NCI-H1417 treated with DMSO at 0.1 percent for 48 hours (cell line): ENCODE measurements at regions not wholly inside any gene's neighbourhood (a gene's known extent, or its start where the extent isn't known, plus 50 kb on each side); places are given as distances from the start of the nearest gene placed in this dataset.

Source experiments
- DNase-seq: peaks from one replicate; lab custom pipeline; 2025; lab: John Stamatoyannopoulos, UW

DNA sequence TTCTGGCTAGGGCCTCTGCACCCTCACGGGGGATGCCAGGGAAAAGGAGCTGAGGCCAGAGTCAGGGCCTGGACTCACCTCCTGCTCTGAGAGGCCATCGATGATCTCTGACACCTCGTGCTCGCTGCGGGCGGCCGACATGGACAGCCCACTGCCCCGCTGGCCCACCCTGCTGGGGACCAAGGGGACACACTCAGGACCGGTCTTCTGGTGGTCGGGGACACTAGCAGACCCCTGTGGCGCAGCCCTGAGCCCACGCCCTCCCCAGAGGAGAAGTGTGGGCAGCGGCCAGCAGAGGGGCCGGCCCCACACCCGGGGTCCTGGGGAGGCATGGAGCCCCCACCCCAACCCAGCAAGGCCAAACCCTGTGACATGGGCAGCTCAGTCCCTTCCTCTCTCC lies 134.6 kb downstream of the RFLNA start:
- no peak for DNase-seq

DNA sequence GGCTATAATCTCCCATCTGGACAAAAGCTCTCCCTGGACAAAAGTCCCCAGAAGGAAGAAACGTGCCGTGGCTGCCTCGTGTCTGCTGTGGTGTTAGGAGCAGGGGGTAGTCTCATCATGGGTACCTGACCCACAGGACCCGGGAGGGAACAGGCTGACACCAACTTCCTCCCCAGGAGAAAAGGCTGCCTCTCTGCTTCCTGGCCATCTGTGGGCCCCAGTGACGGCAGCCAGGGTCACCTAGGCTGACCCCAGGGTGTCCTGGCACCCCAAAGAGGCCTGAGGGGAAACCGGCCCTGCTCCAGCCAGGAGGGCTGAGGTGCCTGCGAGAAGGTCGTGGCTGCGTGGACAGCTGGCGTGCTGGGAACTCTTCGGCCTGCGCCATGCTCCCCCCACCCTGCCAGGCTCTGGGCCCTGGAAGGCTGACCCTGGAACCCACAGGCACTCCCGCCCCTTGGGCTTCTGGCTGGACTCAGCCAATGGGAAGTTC lies 133.9 kb downstream of the RFLNA start:
- no peak for DNase-seq

DNA sequence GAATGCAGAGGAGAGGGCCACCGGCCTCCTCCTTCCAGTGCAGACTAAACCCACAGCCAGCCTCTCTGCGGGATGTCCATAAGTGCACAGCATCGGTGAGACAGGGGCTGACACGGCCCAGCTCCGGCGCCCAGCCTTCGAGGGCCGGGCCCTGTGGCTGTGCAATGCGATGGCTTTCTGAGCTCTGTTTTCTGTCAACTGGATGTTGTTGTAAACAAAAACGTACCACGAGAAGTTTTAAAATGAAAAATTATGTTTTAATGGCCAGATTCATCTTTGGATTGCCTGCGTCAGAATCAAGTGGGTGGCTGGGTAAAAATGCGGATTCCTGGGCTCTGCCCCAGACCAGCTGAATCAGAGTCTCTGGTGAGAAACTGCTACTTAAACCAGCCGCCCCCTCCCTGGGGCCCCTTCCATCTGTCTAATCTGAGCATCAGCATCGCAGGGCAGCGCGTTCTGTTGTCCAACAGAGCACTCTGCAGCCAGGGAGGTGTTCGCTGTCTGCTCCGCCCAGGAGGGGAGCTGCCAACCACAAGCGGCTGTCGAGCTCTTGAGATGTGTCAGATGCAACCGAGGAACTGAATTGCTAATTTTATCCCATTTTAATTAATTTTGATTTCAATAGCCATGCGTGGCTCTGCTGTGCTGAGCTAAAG lies 133.4 kb downstream of the RFLNA start:
- no peak for DNase-seq

DNA sequence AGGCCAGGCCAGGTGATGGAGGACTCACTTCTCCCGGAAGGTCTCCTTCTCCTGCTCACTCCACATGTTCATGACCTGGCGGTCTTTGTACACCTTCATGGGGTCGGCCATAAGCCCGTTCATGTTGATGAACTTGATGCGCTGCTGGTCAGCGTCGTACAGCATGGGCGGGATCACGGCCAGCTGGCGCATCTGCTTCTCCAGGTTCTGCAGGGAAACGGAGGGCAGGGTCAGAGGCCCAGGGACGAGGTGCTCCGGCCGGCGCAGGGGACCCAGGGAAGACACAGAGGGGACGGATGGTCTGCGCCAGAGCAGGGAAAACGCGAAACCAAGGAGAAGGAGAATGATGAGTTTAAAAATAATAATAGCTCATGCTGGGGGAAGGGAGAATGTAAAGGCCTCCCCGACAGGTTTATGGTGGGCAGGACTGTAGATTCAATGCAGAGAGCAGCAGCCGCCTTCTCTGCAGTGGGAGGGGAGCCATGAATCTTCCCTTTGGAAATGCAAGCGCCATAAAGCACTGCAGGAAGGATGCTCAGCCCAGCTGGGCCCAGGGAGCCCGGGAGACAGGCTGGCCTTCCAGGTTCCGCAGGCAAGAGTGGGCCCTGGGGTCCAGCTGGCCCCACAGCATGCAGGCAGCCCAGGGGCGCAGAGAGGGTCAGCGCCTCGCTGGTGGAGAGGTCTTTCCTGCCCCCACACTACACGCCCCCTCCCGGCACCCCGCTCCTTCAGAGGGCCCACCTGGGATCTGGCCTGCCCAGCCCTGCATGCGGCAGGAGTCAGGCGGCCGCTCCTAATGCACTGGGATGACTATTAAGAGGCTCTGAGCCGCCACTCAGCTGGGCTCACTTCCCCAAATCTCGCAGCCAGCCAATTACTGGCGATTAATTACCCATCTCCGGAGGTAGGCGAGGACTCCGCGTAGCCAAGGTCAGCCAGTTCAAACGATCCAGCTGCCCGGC lies 132.0 kb downstream of the RFLNA start:
- no peak for DNase-seq

DNA sequence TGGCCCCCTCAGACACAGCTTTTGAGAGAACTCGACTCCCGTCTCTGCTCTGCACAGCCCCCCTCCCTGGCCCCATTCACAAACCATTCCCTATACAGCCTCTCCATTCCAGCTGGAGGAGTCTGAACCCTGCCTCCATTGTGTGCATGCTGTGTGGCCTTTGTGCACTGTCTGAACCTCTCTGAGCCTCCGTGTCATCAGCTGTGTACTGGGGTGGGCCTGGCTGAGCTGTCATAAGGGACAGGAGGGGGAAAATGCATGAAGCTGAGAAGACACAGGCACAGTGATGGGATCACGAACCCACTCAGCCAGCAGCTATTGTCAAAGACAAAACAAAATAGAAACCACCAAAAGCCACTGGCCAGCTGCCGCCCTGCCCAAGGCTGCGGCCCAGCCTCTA lies 130.8 kb downstream of the RFLNA start:
- DNase-seq, result no peak

DNA sequence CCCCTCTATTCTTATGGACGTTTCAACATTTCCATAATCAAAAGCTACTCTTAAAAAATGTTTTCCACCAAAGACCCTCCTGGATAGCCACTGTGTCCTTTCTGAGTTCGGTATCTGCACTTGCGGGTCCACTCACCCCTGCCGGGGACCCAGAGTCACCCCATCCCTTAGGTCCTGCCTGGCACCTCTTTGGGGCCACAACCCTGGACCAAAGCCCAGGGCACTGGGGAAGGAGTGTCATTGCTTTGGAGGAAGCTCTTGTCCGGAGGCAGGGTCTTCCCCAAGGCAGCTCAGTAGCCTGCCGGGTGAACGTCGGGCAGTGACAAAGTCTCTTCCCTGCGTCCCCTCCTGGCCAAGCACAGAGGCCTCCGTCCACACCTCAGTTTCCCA lies 129.6 kb downstream of the RFLNA start:
- no peak for DNase-seq

DNA sequence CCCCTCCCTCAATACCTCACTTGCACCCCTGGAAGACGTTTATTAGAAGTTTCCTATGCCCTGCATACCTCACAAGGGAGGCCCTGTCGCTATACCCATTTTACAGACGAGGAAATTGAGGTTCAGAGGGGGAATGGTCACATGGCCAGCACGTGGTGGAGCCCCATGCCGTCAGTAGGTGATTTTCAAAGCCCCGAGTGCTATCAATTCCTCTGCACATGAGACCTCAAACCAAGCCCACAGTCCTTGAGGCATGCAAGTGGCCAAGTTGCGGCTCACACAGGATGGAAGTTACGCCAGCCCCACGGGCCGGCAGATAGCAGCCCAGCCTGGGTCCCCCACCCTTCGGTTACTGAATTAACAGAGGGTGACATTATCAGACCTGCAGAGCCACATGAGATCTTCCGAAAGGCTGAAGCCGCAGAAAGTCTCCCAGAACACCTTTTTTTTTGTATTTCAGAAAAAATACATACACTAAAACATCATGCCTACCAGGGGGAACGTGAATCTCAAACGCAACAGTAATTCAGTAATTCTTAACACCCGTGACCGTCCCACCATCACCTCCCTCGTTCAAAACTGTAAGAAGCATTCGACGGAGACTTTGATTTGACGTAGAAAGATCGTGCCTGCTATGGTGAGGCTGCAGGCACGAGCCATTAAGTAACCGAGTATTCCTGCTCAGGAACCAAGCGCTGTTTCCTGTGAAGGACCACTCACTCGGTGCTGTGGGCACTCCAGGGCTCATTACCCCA lies 129.0 kb downstream of the RFLNA start:
- no peak for DNase-seq

DNA sequence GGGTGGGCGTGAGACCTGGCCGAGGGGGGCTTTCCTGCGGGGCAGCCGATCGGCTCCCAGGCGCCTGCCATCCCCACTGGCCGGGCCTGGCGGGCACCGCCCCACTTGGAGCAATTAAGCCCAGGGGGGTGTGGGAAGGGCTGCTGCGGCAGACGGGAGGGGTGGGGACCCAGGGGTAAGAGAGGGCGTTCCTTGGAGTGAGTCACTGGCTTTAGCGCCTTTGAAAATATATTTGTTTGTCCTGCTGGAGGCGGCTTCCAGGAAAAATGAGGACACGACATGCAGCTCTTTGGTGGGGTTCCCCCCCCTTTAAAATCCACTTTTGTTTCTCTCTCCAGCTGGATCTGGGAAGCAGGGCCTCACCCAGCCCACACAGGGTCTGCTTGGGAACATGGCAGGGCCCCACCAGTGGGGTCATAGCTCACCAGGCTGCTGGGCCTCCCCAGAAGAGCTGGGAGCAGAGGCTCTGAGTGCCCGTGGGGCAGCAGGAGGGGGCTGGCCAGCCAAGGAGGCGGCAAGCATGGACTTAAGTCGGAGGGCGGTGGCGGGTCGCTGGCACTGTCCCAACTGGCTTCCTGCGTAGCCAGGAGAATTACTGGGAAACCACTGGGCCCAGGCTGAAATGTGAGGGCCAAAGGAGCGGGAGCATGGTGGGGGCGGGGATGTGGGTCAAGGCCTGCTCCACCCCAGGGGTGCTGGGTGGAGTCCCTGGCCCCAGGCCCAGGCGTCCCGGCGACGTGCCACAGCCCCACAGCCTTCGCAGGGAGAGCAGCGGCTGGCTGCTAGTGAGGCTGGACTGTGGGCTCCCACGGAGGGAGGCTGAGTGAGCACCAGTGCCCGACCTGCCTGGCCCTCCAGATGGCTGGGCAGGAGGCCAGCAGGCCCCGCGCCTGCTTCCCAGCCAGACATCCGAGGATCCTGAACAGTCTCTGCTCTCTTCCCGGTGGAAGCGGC lies 128.0 kb downstream of the RFLNA start:
- DNase-seq, result no peak

DNA sequence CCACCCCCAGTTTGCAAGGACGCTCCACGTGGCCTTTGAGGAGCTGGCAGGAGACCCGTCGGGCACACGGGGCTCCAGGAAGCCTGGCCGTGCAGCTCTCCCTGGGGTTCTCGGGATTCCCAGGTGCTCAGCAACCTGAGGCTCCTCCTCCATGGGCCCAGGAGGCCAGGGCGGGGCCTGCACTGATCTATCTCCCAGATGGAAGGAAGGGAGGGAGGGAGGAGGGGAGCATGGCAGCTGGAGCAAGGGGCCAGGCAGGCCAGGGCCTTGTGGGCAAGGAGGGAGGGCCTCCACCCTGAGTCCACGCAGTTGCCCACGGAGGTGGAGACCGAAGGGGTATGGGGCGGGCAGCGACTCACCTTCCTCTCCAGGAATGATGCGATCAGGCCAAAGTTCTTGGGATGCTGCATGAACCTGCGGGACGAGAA lies 127.3 kb downstream of the RFLNA start:
- peak; percentile 49 for DNase-seq

DNA sequence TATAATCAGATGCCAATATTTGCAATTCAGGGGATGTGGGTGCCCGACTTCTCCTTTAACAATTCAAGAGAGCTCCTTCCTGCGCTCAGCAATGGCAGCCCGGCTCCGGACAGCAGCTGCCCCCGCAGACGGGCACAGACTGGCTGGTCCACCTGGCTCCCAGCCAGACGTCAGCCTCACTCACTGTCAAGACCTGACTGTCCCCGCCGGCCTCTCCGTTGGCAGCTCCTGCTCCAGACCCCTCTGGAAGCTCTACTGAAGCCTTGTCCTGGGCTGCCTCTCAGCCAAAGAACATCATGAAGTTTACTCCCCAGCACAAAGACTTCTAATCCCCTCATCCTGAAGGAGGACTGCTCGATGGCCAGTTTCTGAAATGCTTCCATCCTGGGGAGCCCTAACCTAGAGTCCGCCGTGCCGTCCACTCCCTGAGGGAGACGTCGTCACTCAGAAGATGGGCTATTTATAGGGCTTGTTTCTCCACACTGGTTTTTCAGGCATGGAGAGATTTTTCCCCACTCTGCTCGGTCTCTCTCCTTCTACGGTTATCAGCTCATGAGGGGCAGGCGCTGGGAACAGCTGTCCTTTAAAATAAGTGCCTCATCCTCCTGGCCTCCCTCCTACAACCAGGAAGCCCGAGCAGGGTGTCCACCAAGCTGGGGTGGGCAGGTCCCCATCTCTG lies 126.2 kb downstream of the RFLNA start:
- no peak for DNase-seq

DNA sequence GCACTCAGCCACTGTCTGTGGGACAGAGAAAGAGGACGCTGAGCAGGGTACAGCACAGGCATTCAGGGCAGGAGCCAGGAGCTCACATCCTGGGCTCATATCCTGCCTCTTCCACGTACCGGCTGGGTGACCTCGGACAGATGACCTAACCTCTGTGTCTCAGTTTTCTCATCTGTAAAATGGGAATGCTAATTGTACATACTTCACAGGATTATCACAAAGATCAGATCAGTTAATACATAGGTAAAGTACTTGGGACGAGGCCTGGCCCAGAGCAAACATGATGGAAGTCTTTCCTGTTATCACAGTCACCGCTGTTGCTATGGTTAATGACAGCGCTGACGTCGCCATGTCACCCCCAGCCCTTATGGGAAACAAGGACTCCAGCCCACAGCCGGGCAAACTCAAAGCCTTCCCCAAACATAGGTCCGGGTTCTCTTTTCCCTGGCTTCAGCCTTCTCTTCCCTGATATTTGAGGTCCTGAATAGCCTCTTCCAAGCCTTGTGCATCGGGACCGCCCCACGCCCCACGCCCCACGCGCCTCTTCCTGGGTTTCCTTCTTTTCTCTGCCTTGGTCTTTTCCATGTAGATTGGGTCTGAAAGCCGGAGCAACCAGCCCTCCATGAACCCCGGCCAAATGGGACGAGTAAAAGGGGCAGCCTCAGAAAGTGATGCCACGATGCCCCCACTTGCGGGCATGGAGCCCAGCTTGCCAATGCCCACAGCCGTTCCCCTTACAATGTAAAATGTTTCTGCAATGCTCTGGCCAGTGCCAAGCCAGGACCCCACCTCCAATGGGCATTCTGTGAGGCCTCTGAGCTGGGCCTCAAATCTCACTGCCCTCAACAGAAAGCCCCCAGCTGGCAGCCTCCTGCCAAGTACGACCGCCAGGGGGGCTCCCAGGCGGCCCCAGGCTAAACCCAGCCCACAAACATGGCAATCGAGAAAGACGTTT lies 125.4 kb downstream of the RFLNA start:
- no peak for DNase-seq

DNA sequence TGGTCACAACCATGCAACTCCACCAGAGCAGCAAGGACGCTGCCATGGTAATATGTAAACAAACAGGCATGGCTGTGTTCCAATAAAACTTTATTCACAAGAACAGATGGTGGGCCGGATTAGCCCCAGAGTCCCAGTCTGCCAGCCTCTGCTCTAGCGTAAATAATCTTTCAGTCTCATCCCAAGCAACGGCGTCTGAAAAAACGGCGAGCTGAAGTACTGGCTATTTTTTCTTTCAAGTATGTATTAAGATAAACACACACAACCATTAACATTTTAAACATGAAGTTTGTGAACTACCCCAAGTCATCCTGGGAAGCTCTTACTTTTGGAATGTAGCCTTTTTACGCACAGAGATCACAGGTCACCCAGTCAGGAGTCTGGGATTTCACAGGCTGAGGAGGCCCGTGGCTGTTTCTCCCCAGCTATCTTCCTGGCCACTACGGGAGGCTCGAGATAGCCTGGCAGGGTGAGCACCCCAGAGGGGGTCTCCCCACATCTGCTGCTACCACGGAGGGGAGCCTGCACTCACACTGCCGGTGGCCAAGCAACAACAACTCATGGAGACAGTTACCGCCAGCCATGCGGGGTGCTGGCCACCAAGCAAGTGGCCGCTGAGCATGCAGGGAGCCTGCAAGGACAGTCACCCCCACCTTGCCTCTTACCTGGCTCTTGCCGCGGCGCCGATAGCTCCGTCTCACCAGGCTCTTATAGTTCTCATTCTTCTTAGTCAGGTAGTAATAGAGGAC lies 124.6 kb downstream of the RFLNA start:
- DNase-seq, result no peak

DNA sequence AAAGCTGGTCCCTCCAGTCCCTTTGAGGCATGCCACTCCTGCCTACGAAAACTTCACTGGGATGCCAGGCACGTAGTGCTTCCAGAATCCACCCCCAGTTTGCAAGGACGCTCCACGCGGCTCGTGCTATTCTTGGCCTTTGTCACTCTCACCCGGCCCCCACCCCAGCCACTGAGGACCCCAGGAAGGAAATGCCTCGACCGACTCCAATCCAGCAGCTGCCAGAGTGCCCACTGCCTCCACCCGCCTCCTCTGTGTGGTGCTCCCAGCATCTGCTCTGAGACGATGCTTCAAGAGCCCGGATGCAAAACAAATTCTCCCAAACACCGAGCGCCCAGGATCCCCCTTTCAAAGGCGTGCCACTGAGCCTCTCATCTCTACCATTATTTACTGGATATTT lies 123.9 kb downstream of the RFLNA start:
- no peak for DNase-seq

DNA sequence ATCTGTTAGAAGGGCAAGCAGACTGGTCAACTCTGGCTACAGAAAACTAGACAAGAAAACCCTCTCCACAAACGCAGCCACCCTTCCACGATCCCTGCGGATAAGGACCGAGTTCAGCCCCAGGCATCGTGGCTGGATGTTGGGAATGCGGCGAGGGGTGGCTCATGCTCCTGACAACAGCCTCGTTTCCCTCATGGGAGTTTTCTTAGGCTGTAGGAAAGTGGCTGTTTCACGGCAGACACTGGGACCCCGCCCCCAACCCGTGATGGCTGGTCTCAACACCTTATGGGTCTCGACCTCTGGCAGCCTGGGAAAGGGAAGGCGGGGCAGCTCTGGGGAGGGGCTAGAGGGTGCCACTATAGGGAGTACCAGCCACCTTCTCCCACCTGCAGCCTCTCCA lies 123.3 kb downstream of the RFLNA start:
- no peak for DNase-seq

DNA sequence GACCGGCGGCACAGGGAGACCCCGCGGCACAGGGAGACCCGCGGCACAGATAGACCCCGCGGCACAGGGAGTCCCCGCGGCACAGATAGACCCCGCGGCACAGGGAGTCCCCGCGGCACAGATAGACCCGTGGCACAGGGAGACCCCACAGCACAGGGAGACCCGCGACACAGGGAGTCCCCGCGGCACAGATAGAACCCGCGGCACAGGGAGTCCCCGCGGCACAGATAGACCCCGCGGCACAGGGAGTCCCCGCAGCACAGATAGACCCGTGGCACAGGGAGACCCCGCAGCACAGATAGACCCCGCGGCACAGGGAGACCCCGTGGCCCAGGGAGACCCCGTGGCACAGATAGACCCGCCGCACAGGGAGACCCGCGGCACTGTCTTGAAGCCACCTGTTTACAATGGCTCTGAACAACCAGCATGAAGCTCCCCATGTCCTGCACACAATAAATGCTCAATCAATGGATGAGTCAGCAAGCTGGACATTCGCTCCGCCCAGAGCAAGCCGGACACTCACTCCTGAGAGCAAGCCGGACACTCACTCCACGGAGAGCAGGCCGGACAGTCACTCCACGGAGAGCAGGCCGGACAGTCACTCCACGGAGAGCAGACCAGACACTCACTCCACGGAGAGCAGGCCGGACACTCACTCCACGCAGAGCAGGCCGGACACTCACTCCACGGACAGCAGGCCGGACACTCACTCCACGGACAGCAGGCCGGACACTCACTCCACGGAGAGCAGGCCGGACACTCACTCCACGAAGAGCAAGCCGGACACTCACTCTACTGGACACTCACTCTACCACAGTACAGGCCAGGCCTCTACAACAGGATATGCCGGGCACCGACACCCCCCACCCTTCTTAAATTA lies 121.9 kb downstream of the RFLNA start:
- no peak for DNase-seq

DNA sequence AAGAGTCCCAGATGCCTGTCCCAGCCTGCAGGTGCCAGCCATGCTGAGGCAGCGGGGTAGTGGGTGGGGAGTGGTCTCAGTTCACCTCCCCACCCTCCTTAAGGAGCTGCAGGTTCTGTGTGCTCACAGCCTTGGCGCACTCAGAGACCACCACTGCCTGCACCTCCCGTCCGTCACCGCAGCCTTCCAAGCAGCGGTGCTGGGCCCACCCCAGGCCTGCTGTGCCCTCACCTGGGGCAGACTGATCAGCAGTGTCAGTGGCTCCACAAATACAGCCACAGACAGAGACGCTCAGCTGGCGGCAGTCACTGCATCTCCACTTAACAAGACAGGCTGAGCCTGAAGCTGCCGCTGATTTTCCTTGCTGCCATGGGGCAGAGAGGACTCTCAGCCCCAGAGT lies 120.2 kb downstream of the RFLNA start:
- no peak for DNase-seq

DNA sequence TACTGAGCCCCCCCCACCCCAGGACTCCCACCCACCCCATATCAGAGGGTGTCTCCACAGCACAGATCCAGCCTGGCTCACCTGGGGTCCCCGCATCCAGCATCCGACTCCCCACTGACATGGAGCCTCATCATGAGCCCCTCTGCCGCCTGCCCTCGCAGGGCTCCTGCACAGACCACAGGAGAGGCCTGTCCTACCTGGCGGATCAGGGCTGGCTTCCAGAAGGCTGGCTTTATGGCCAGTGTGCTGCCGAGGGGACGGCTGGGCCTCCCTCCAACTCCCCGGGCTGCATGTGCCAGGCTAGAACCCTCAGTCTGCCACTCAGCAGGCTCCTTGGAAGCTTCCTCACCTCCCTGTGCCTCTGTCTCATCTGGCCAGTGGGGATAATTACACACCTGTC lies 119.0 kb downstream of the RFLNA start:
- no peak for DNase-seq

DNA sequence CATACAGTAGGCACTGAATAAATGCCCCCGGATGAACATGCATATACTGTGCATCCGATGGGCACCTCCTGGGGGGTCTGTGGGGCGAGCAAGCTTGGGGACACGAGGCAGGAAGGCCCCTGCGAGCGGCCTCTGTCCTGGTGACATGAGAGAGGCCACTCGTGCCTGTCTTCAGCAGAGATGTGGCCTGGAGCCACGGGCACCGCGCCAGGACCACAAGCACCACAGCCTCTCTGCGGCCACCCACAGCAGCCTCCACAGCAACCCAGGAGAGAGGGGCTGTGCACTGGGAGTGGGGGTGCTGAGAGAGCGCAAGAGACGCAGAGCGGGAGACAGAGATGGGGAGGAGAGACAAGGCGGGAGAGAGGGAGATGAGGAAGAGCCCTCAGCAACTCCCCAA lies 118.5 kb downstream of the RFLNA start:
- DNase-seq, result no peak
